Activated CD8-positive, alpha-beta T cell treated with anti-CD3 and anti-CD28 coated beads for 36 hours (primary cell): ENCODE measurements at regions not wholly inside any gene's neighbourhood (a gene's known extent, or its start where the extent isn't known, plus 50 kb on each side); places are given as distances from the start of the nearest gene placed in this dataset.

ENCODE experiments used
- ATAC-seq: fragments of 200-7000 bp; cut with Tn5 transposase; one replicate; pipeline ENCODE4 v1.10.0; 2021; ENCODE audit warnings: mild to moderate bottlenecking, moderate library complexity
- CTCF ChIA-PET: fragments of 350-600 bp; sonication (Branson Sonifier 250); formaldehyde crosslinking; loops from one replicate; lab custom pipeline; 2021; ENCODE audit warnings: antibody characterized with exemption; lab: Charles Lee
- POLR2A ChIA-PET: fragments of 350-600 bp; sonication (Branson Sonifier 250); formaldehyde crosslinking; loops from one replicate; lab custom pipeline; 2021; ENCODE audit warnings: antibody characterized with exemption; lab: Charles Lee
- DNase-seq: peaks from one replicate; pipeline ENCODE4 v3.0.0-alpha.2; 2020
- H3K27ac Mint-ChIP-seq: one replicate; pipeline ENCODE4 v1.8.0; 2021; ENCODE audit warnings: mild to moderate bottlenecking, mixed read lengths
- H3K27me3 Mint-ChIP-seq: one replicate; pipeline ENCODE4 v1.8.0; 2021; ENCODE audit warnings: mixed read lengths
- H3K36me3 Mint-ChIP-seq: one replicate; pipeline ENCODE4 v1.8.0; 2021; ENCODE audit warnings: low read depth, mixed read lengths
- H3K4me1 Mint-ChIP-seq: one replicate; pipeline ENCODE4 v1.8.0; 2021; ENCODE audit warnings: low read depth, mixed read lengths
- H3K4me3 Mint-ChIP-seq: one replicate; pipeline ENCODE4 v1.8.0; 2021; ENCODE audit warnings: mild to moderate bottlenecking, moderate library complexity, mixed read lengths
- H3K9me3 Mint-ChIP-seq: one replicate; pipeline ENCODE4 v1.8.0; 2021; ENCODE audit warnings: mixed read lengths
- CTCF ChIP-seq: fragments of 200-600 bp; IDR thresholded peaks from one replicate; pipeline ENCODE4 v1.8.0; 2022; ENCODE audit warnings: antibody characterized with exemption, mild to moderate bottlenecking
- intact Hi-C: fragments of 100-400 bp; cut with micrococcal nuclease; formaldehyde crosslinking; loops from one replicate; pipeline ENCODE4 v1.10.0; 2022

- ChIA-PET CTCF (no interaction called here), POLR2A (no interaction called here)
- no peaks in the 10 kb centered on the region for H3K4me1 Mint-ChIP-seq
- no peak for TF ChIP-seq CTCF
- no peak overlapping the region for H3K4me3 Mint-ChIP-seq
- DNase-seq (no peak), ATAC-seq (no peak)
- H3K9me3 Mint-ChIP-seq: peaks cover 3% of the 10 kb centered on the region
- H3K36me3 Mint-ChIP-seq: no peaks in the 10 kb centered on the region
- no peaks in the 10 kb centered on the region for H3K27me3 Mint-ChIP-seq
- intact Hi-C loops: no loop called here
- H3K27ac Mint-ChIP-seq: no peak overlapping the region
Observed at GRCh38 chr4:59823311-59823710, 1376.8 kb upstream of the ADGRL3 start.

- H3K9me3 Mint-ChIP-seq: peaks cover 3% of the 10 kb centered on the region
- no peak overlapping the region for H3K4me3 Mint-ChIP-seq
- no peak for TF ChIP-seq CTCF
Observed at GRCh38 chr4:59825104-59825503, 1375.0 kb upstream of the ADGRL3 start.

GRCh38 chr4:59831746-59832145, 1368.4 kb upstream of the ADGRL3 start:
- TF ChIP-seq CTCF: no peak
- intact Hi-C loops: no loop called here
- H3K27me3 Mint-ChIP-seq: no peaks in the 10 kb centered on the region
- ChIA-PET POLR2A (no interaction called here), CTCF (no interaction called here)
- H3K4me1 Mint-ChIP-seq: no peaks in the 10 kb centered on the region
- ATAC-seq (no peak), DNase-seq (no peak)
- no peak overlapping the region for H3K4me3 Mint-ChIP-seq
- peaks cover 5% of the 10 kb centered on the region for H3K9me3 Mint-ChIP-seq
- no peak overlapping the region for H3K27ac Mint-ChIP-seq
- H3K36me3 Mint-ChIP-seq: no peaks in the 10 kb centered on the region

More at GRCh38 chr4:59825104-59825503, 1375.0 kb upstream of the ADGRL3 start:
- ATAC-seq (no peak), DNase-seq (no peak)
- ChIA-PET POLR2A (no interaction called here), CTCF (no interaction called here)
- no peaks in the 10 kb centered on the region for H3K4me1 Mint-ChIP-seq
- no peaks in the 10 kb centered on the region for H3K27me3 Mint-ChIP-seq
- intact Hi-C loops: no loop called here
- H3K36me3 Mint-ChIP-seq: no peaks in the 10 kb centered on the region
- H3K27ac Mint-ChIP-seq: no peak overlapping the region

- CTCF ChIA-PET: no interaction called here
- Mint-ChIP-seq H3K27ac (no peak overlapping the region), H3K4me3 (no peak overlapping the region), H3K27me3 (no peaks in the 10 kb centered on the region), H3K9me3 (peaks cover 5% of the 10 kb centered on the region), H3K36me3 (no peaks in the 10 kb centered on the region), H3K4me1 (no peaks in the 10 kb centered on the region)
- TF ChIP-seq CTCF: no peak
- intact Hi-C loops: no loop called here
- POLR2A ChIA-PET: no interaction called here
- ATAC-seq (no peak), DNase-seq (no peak)
Observed at GRCh38 chr4:59834943-59835342, 1365.2 kb upstream of the ADGRL3 start.

- Mint-ChIP-seq H3K4me1 (no peaks in the 10 kb centered on the region), H3K27ac (no peak overlapping the region), H3K36me3 (no peaks in the 10 kb centered on the region), H3K4me3 (no peak overlapping the region), H3K27me3 (no peaks in the 10 kb centered on the region), H3K9me3 (peaks cover 3% of the 10 kb centered on the region)
- POLR2A ChIA-PET: no interaction called here
- intact Hi-C loops: no loop called here
- CTCF ChIA-PET: no interaction called here
- ATAC-seq (no peak), DNase-seq (no peak)
- no peak for TF ChIP-seq CTCF
Observed at GRCh38 chr4:59837751-59838150, 1362.4 kb upstream of the ADGRL3 start.
